ENCODE measurements at regions not wholly inside any gene's neighbourhood (a gene's known extent, or its start where the extent isn't known, plus 50 kb on each side); places are given as distances from the start of the nearest gene placed in this dataset.

DNA sequence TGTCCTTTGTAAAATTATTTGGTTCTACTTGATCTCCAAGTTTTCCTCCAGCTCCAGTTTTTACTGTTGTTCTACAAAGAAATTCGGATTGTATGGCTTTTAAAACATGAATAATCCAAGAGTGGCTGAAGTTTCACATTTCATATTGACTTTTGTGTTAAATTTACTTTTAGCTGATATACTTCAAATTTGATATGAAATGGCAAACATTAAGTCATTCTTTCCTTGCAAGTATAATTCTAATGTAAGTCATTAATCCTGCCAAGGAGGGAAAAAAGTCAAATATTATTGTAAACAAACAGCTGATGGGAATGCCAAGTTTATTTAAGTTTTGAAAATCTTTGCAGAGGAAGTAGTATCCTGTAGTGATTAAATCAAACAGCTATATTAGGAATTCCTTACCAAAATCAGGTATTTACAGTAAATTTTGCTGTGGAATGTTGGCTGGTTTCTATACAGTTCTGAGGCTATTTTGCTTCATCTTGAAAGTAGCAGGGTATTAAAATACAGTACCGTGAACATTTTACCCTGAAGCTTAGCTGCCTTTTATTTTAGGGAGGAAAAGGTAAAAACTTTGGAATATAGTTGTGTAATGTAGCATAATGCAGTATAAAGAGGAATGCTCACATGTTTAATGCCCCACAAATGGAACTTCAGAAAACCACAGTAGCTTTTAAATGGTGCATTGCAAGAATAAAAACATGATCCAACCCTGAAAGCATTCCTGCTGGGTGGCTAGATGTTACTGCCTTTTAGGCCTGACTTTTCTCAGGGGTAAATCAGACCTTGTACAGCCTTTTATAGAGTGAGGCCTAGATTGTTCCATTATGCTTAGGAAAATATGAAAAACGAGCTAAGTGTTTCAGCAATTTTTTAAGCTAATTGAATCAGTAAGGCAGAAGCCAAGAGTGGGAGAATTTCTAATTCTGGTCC lies 62.7 kb upstream of the NT5C1B start:
- no peak for DNase-seq (ENCODE audit: low spot score)

DNA sequence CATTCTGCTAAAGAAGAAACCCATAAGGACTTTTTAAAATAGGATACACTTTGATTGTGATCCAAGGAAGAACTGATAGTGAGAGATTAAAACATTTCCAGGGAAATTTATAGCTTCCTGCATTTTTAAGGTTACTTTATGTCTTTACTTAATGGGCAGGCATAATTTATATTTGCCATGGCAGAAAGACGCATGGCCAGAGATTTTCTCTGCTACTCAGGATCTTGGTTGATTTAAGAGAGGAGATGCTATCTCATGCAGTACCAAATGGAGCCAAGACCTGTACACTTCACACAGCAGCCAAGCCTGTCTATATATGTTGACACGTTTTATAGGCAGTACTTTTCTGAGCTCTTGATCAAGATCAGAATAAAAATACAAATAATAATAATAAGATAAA lies 60.9 kb upstream of the NT5C1B start:
- DNase-seq (ENCODE audit: low spot score), result no peak

DNA sequence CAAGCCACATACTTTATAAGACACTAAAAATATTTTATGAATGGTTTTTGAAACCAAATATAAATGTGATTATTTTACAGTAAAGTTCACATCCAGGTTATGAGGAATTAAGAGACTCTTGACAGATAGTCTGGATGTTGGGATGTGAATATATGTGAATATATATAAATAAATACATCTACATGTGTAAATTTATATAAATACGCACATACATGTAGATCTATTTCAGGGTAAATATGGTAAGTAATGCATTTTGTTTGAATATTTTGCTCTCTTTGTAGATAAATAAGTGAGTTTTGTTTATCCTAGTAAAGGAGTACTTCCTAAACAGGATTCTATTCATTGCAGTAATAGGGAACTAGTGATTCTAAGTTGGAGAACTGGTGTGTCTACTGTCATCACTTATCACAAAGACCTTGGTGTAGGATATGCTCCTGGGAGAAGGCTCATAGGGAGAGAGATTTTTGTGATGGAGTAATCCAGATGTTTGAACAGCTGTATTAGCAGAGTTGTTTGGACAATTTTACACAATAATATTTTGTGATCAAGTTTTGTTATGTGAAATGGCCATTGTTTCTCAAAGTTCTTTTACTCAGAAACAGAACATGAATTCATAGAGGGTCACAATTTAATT lies 60.2 kb upstream of the NT5C1B start:
- DNase-seq (ENCODE audit: low spot score), result no peak

DNA sequence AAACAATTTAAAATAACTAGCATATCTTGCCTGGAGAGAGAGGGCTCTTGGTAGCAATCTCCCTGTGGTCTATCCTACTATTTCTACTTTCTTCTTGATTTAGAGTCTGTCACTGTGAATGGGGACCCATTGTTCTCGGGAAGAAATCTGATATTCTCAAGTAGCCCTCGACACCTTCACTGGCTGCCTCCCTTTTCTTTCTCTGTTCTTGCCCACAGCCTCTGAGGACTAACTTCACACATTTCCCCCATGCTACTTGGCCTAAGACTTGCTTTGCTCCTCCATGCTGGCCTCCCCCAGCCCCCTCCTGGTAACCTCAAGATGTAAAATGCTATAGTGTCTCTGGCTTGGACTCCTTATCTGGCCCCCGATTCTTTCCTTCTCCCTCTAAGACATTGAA lies 58.8 kb upstream of the NT5C1B start:
- DNase-seq (ENCODE audit: low spot score), result no peak

DNA sequence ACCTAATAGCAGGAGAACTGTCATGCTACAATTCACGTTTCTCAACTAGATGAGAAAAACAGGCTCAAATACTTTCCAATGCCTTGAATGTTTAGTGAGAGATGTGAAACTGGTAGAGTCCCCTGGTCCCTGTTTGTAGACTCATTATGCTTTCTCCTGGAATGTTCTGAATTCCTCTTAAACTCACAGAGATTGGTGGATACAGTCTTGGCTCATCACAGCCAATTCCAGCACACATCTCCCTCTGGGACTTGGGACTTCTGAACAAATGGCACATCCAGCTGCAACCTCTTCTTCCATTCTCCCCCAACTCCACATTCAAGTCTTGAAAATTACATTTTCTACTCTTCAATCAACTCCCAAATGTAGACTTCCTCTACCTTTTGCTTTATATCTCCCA lies 58.4 kb upstream of the NT5C1B start:
- no peak for DNase-seq (ENCODE audit: low spot score)

DNA sequence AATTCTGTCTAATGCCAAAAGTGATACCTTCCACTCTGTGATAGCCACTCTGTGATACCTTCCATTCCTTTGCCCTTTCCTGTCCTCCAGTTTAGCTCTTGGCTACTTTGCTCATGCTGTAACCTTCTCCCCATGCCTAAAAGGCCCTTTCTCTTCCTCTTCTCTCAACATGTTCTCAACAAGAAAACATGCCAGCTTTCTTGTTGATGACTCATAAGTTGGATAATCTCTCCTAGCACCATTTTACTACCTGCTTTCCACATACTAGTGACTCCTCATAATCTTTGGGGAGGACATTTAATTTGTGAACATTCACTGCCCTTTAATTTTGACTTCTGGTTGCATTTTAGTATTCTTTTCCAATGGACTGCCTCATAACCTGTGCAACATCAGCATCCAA lies 55.9 kb upstream of the NT5C1B start:
- no peak for DNase-seq (ENCODE audit: low spot score)

DNA sequence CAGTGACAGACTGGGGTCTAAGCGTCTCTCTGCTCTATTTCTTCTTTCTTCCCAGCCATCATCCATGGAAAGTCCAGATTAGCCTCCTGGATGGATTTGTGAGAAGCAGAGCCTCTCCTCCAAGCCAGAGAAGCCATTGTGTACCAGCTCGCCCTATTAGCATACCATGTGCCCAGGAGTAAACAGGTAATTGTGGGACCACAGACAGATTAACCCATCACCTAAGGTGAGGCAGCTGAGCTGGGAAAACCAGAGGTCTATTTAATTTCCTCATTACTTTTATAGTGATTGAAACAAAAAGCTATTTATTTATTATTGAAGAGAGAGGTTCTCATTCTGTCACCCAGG lies 54.7 kb upstream of the NT5C1B start:
- DNase-seq (ENCODE audit: low spot score), result no peak

DNA sequence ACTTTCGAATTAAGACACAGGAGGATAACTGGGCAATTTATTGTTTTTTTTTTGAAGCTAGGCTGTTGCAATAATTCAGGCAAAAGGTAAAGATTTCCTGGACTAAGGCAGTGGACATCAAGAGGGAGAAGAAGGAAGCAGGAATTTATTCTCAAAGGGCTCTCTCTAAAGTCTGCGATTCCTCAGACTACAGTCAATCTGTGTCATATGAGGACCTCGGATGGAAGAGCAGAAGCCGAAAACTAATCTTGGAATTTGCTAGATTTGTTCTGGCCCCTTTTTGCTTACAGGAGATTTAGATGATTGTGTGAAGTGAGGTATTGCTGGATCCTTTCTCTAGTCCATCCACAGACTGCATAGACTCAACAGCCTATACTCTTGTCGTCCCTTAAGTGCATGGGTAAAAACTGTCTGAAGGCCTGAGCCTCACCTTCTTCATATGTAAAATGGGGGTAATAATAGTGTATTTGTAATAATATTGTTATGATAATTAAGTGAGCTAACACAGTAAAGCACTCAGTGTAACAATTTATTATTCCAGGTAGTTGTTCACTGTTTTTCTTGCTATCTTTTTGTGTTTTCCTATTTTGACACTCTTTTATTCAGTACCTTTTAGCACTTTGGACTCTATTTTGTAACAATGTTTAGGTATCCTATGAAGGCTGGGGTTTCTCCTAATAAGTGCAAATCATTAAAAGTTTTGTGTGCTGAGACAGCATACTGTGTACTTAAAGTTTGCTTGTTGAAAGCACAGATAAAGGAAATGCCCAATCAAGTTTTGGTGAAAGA lies 54.2 kb upstream of the NT5C1B start:
- no peak for DNase-seq (ENCODE audit: low spot score)

DNA sequence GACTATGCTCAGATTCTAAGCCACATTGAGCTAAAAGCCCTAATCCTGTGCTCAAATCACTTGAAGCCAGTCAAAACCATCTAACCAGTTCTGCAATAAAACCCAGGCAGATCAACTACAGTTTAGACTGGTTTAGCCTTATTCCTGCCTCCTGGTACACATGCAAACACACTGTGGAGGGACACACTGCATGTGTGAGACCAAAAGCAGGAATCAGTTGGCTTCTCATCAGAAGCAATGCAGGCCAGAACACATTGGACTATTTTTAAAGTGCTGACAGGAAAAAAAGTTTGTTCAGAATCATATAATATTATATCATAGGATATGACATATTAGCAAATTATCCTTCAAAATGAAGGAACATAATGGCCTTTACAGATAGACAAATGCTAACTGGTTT lies 52.5 kb upstream of the NT5C1B start:
- no peak for DNase-seq (ENCODE audit: low spot score)

DNA sequence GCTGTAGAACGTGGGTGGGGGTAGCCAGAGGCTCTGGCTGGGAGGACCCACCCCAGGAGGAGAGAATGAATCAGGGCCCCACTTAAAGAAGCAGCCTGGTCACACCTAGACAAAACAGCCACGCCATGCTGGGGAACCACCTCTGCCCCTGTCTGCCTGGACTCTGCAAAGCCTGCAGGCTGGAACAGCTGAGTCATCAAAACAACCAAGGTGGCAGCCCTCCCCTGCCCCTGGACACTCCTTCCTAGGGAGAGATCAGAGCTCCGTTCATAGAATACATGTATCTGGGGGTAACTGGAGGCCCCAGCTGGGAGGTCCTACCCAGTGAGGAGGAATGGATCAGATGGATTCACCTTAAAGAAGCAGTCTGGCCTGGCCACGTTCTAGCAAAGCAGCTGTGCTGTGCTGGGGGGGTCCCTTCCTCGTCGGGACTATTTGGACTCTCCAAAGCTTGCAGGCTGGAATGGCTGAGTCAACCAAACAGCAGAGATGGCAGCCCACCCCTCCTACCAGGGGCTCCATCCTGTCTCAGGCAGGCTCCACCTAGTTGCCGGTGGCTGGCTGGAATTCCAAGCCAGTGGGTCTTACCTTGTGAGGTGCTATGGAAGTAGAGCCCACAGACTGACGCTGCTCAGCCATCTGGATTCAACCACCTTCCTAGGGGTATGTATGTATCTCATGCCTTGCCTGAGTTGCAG lies 50.5 kb upstream of the NT5C1B start:
- no peak for DNase-seq (ENCODE audit: low spot score)

All from A172 (cell line).